ENCODE measurements at regions not wholly inside any gene's neighbourhood (a gene's known extent, or its start where the extent isn't known, plus 50 kb on each side); places are given as distances from the start of the nearest gene placed in this dataset.
"Not testable (repeated sequence)": the region's sequence is repeated elsewhere in the genome, so short reads cannot be mapped to it uniquely, and the experiment has no call there.

DNA sequence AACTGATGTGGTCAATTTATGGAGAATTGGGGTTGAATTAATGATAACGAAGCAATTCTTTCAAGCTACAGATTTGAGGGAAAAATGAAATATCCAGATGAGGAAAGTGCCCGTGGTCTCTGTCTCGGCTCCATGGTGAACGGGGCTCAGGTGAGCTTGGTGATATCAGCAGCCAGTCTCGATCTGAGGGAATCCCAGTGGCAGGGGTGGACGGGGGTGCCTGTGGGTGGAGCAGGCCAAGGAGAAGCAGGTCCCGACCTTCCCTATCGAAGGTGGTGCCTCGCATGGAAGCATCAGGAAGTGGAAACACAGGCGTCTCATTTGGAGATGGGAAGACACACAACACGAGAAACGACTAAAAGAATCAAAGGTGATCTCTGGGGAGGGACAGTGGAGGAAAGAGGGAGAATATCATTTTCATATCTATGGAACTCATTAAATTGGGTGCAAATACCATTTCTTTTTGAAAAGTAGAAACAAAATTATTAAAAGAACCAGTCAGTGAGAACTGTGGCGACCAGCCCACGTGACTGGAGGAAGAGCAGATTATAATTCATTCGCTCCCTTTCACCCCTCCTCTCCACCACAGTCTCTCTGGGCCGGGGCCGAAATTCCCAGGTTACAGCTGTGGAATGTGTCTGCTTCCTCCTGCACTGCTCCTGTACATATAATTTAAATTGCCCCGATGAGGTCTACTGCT is 354.3 kb upstream of the SFSWAP start:
- ATAC-seq = no peak
- Mint-ChIP-seq H3K27me3 (peaks cover 8% of the 10 kb centered on the region), H3K36me3 (no peaks in the 10 kb centered on the region), H3K9me3 (ENCODE audit: low read depth) (no peaks in the 10 kb centered on the region), H3K27ac (no peak overlapping the region), H3K4me3 (no peak overlapping the region), H3K4me1 (no peaks in the 10 kb centered on the region)
- DNase-seq = no peak
- CTCF ChIA-PET = no interaction called here

GRCh38 chr12:131357185-131357747 is 353.6 kb upstream of the SFSWAP start:
- no peak overlapping the region for H3K27ac Mint-ChIP-seq
- no peak overlapping the region for H3K4me3 Mint-ChIP-seq
- no peaks in the 10 kb centered on the region for H3K36me3 Mint-ChIP-seq
- ATAC-seq = no peak
- H3K9me3 Mint-ChIP-seq (ENCODE audit: low read depth) = no peaks in the 10 kb centered on the region
- CTCF ChIA-PET = no interaction called here
- DNase-seq = no peak
- H3K27me3 Mint-ChIP-seq = peaks cover 8% of the 10 kb centered on the region
- no peaks in the 10 kb centered on the region for H3K4me1 Mint-ChIP-seq

DNA sequence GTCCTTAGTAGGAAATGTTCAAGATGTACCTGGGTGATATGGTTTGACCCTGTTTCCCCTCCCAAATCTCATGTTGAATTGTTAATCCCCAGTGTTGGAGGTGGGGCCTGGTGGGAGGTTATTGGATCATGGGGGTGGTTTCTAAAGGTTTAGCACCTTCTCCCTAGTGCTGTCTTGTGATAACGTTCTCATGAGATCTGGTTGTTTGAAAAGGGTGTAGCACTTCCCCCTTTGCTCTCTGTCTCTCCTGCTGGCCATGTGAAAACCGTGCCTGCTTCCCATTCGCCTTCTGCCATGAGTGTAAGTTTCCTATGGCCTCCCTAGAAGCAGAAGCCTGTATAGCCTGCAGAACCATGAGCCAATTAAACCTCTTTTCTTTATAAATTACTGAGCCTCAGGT is 353.0 kb upstream of the SFSWAP start:
- Mint-ChIP-seq H3K27ac (no peak overlapping the region), H3K4me3 (no peak overlapping the region), H3K27me3 (peaks cover 8% of the 10 kb centered on the region), H3K9me3 (ENCODE audit: low read depth) (no peaks in the 10 kb centered on the region), H3K4me1 (no peaks in the 10 kb centered on the region), H3K36me3 (no peaks in the 10 kb centered on the region)
- ATAC-seq (no peak), DNase-seq (no peak)
- CTCF ChIA-PET = no interaction called here

DNA sequence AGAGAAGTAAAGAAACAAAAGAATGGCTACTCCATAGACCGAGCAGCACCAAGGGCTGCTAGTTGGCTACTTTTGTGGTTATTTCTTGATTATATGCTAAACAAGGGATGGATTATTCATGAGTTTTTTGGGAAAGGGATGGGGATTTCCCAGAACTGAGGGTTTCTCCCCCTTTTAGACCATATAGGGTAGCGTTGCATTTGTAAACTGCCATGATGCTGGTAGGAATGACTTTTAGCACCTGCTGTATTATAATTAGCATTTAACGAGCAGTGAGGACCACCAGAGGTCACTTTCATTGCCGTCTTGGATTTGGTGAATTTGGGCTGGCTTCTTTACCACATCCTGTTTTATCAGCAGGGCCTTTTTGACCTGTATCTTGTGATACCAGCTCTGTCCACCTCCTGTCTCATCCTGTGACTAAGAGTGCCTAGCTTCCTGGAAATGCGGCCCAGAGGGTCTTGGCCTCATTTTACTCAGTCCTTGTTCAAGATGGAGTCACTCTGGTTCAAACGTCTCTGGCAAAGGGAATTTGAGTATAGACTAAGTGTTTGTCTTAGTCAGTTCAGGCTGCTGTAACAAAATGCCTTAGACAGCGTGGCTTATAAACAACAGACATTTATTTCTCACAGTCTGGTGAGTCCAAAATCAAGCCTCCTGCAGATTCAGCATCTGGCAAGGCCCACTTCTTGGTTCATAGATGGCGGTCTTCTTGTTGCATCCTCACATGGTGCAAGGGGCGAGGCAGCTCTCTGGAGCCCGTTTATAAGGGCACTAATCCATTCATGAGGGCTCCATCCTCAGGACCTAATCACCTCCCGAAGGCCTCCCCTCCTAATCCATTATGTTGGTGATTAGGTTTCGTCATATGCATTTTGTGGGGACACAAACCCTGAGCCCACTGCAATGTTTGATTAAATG is 348.3 kb upstream of the SFSWAP start:
- H3K36me3 Mint-ChIP-seq = no peaks in the 10 kb centered on the region
- no peak overlapping the region for H3K4me3 Mint-ChIP-seq
- no peak for ATAC-seq
- DNase-seq = no peak
- CTCF ChIA-PET = no interaction called here
- no peak overlapping the region for H3K27ac Mint-ChIP-seq
- no peaks in the 10 kb centered on the region for H3K4me1 Mint-ChIP-seq
- peaks cover 8% of the 10 kb centered on the region for H3K27me3 Mint-ChIP-seq
- no peaks in the 10 kb centered on the region for H3K9me3 Mint-ChIP-seq (ENCODE audit: low read depth)

DNA sequence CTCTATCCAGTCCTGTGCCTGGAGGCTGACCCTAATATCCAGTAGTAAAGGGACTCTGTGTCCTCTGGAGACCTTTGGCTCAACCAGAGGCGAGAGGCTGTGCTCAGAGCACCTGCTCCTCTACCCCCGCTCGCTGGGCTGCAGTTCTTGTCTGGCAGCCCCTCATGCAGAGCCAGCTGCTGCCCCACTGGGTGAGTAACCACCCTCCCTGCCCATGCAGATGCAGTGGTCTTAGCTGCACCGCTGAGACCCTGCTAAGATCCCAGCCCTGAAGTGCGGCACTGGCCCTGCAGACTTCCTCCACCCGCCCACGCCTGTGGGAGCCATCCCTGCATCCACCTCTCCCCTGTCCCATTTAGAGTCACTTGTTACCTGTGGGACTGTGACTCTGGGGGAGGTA is 347.5 kb upstream of the SFSWAP start:
- H3K36me3 Mint-ChIP-seq = no peaks in the 10 kb centered on the region
- H3K4me3 Mint-ChIP-seq = no peak overlapping the region
- peaks cover 8% of the 10 kb centered on the region for H3K27me3 Mint-ChIP-seq
- no peaks in the 10 kb centered on the region for H3K4me1 Mint-ChIP-seq
- ATAC-seq (no peak), DNase-seq (no peak)
- CTCF ChIA-PET = no interaction called here
- no peak overlapping the region for H3K27ac Mint-ChIP-seq
- H3K9me3 Mint-ChIP-seq (ENCODE audit: low read depth) = no peaks in the 10 kb centered on the region

DNA sequence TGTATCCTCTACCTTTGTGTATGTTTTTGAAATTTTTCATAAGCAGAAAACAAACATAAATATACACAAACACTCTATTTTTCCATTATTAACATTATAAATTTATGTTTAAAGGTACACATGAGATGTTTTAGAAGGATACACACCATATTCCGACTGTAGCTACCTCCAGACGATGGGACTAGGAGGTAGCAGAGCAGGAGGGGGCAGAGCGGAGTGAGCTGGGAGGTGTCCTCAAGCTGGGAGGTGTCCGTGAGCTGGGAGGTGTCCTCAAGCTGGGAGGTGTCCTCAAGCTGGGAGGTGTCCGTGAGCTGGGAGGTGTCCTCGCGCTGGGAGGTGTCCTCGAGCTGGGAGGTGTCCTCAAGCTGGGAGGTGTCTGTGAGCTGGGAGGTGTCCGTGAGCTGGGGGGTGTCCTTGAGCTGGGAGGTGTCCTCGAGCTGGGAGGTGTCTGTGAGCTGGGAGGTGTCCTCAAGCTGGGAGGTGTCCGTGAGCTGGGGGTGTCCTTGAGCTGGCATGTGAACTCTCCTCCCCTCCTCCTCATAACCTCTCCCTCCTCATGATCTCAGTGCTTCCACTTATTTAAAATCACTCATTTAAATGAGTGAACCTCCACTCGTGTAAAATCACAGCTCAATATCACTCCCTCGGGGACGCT is 346.9 kb upstream of the SFSWAP start:
- H3K27ac Mint-ChIP-seq = no peak overlapping the region
- H3K9me3 Mint-ChIP-seq (ENCODE audit: low read depth) = no peaks in the 10 kb centered on the region
- ATAC-seq = no peak
- H3K4me1 Mint-ChIP-seq = no peaks in the 10 kb centered on the region
- peaks cover 8% of the 10 kb centered on the region for H3K27me3 Mint-ChIP-seq
- no peak overlapping the region for H3K4me3 Mint-ChIP-seq
- CTCF ChIA-PET = no interaction called here
- no peak for DNase-seq
- no peaks in the 10 kb centered on the region for H3K36me3 Mint-ChIP-seq

DNA sequence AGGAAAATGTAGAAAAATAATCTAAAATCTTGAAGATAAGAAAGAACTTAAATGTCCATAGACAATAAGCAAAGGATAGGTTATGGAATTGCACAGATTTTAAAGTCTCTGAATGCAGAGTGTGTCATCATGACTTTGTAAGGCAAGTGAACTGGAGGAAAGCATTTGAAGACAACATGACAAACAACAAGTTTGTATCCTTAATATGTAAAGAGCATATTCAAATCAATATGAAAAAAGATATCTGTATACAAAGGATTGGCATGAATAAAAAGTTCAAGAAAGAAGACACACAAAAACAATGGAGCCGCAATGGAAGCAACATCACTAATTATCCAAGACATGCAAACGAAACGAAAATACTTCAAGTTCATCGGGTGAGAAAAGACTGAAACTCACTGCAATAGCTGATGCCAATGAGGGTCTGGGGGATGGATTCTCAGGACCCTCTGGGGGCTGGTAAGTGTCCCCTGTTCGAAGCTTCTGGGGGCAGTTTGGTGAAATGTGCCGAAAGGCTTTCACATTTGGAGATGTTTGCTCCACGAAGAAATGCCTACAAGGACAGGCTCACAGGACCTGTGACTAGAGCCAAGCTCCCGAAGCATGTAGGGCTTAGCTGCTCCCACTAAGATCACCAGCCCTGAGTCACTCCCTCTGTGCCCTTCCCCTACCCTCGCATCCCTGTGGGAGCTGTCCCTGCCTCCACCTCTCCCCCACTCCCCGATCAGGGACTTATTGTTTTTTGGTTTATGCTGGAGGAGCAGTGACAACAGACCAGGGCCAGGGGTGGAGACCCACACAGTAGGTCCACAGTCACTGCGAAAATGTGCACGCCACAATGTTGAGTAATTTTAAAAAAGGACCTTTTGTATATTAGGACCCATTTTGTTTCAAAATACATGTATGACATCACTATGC is 345.7 kb upstream of the SFSWAP start:
- CTCF ChIA-PET = no interaction called here
- no peaks in the 10 kb centered on the region for H3K9me3 Mint-ChIP-seq (ENCODE audit: low read depth)
- ATAC-seq (no peak), DNase-seq (no peak)
- H3K27ac Mint-ChIP-seq = no peak overlapping the region
- H3K27me3 Mint-ChIP-seq = peaks cover 4% of the 10 kb centered on the region
- no peaks in the 10 kb centered on the region for H3K4me1 Mint-ChIP-seq
- H3K36me3 Mint-ChIP-seq = no peaks in the 10 kb centered on the region
- no peak overlapping the region for H3K4me3 Mint-ChIP-seq

DNA sequence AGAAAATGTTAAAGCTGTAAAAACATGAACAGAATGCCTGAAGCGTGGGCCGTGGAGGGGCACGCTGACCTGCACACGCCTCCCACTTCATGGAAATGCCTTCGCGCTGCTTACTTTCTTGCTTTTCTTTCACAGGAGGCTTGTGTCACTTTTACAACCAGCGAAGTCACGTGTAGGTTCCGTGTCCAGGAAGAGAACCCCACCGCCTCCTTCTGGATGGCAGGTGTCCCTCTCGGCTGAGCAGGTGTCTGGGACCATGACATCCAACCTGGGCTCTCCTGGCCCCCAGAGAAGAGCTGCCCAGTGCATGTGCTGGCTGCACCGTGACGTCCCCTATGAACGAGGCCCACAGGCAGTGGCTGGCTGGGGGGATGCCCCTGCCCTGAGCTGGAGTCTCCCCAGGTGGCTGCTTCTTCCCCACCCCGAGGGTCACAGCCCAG is 345.0 kb upstream of the SFSWAP start:
- no peak for ATAC-seq
- CTCF ChIA-PET = no interaction called here
- no peaks in the 10 kb centered on the region for H3K9me3 Mint-ChIP-seq (ENCODE audit: low read depth)

DNA sequence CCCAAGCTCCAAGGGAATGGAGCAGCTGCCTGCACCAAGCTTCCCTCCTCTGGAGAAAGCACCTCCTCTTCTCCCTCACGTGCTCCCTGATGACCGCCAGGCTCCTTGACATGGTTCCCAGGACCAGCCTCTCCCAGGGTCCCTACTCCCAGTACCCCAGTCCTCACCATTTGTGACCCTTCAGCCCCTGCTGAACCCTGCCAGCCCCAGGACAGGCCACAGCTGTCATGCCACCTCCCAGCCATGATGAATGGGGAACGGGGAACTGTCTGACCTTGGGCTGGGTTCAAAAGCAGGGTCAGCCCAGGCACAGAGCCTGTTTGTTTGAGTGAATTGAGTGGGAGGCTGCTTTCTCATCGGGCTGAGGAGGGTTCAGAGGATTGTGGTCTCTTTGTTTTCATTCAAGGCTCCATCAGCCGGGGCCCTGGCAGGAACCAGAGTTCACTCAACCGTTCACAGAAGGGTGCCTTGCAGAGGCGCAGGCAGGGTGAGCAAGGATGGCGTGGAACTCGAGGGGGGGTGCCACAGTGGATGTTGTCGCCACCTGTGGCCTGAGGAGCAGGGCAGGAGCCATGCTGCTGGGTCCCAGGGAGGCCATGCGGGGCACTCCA is 344.5 kb upstream of the SFSWAP start:
- CTCF ChIA-PET = no interaction called here
- no peak overlapping the region for H3K27ac Mint-ChIP-seq
- H3K4me3 Mint-ChIP-seq = no peak overlapping the region
- DNase-seq = no peak
- no peaks in the 10 kb centered on the region for H3K36me3 Mint-ChIP-seq
- no peak for ATAC-seq
- H3K9me3 Mint-ChIP-seq (ENCODE audit: low read depth) = no peaks in the 10 kb centered on the region
- H3K27me3 Mint-ChIP-seq = no peaks in the 10 kb centered on the region
- no peaks in the 10 kb centered on the region for H3K4me1 Mint-ChIP-seq

More for the DNA sequence above, 345.0 kb upstream of the SFSWAP start:
- DNase-seq = no peak
- no peaks in the 10 kb centered on the region for H3K36me3 Mint-ChIP-seq
- H3K4me3 Mint-ChIP-seq = no peak overlapping the region
- H3K27ac Mint-ChIP-seq = no peak overlapping the region
- no peaks in the 10 kb centered on the region for H3K4me1 Mint-ChIP-seq
- no peaks in the 10 kb centered on the region for H3K27me3 Mint-ChIP-seq

DNA sequence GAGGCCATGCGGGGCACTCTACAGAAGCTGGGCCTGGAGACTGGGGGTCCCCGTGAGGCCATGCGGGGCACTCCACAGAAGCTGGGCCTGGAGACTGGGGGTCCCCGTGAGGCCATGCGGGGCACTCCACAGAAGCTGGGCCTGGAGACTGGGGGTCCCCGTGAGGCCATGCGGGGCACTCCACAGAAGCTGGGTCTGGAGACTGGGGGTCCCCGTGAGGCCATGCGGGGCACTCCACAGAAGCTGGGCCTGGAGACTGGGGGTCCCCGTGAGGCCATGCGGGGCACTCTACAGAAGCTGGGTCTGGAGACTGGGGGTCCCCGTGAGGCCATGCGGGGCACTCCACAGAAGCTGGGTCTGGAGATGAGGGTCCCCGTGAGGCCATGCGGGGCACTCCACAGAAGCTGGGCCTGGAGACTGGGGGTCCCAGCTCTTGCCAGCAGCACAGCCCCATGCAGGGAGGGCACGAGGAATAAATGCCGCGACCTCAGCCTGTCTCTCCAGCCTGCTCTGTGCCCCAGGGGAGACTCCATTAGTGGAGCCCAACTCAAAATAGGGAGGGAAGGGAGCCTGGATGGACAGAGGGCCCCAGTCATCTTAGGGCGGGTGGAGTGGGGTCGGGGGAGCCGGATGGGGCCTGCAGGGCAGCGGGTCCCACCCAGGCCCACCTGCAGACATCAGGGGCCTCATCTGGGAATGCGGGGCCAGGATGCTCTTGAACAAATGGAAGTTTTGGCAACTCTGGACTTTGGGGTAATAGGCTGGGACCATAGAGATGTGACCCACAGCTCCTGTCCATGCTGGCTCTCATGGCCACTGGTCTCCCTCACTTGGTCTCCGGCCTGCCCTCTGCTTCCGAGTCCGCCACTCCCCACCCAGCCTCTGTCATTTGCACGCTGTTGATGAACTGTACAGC is 343.6 kb upstream of the SFSWAP start:
- ATAC-seq; CTCF ChIA-PET; H3K4me3 Mint-ChIP-seq; H3K27me3 Mint-ChIP-seq; H3K36me3 Mint-ChIP-seq; H3K9me3 Mint-ChIP-seq (ENCODE audit: low read depth); DNase-seq; H3K27ac Mint-ChIP-seq; H3K4me1 Mint-ChIP-seq: not testable (repeated sequence)

DNA sequence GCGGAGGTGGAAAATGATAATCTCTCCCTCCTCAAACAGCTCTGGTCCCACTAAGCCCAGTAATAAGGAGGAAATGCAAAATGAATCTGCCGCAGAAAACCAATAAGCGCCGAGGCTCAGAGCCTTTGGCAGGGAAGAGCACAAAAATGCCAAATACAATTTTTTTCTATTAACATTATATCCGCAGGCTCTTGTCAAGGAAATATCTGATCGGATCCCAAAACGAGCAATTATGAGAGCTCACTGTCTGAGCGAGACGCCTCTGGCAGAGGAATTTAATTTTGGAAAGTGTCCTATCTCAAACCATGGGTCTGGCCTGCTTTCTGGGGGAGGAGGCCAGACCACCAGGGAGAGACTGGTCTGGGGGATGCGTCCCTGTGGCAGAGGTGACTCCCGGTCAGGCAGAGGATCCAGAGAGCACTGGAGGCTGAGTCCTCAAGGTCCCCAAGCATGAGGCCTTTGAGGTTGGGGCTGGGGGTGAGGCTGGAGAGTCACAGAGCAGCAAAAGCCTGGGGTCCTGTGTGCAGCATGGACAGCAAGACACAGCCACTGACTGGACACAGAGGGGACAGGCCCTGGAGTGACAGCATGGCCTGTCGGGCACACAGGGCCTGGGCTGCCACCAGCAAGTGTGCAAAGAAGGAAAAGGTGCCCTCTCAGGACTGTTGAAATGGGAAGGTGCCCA is 342.8 kb upstream of the SFSWAP start:
- CTCF ChIA-PET = no interaction called here
- ATAC-seq = no peak
- H3K27me3 Mint-ChIP-seq = no peaks in the 10 kb centered on the region

More for the DNA sequence above, 342.8 kb upstream of the SFSWAP start:
- Mint-ChIP-seq H3K4me1 (no peaks in the 10 kb centered on the region), H3K27ac (no peak overlapping the region), H3K9me3 (ENCODE audit: low read depth) (no peaks in the 10 kb centered on the region), H3K4me3 (no peak overlapping the region), H3K36me3 (no peaks in the 10 kb centered on the region)
- DNase-seq = no peak
